Bronchial epithelial cell (primary cell): ENCODE measurements at regions not wholly inside any gene's neighbourhood (a gene's known extent, or its start where the extent isn't known, plus 50 kb on each side); places are given as distances from the start of the nearest gene placed in this dataset.

Experiments used
- DNase-seq: peaks from one replicate; pipeline ENCODE4 v3.0.0-alpha.2; 2010; ENCODE audit warnings: low read depth
- FAIRE-seq: peaks from 2 replicates; lab custom pipeline; 2011; peaks lifted over from hg19 to GRCh38; lab: Jason Lieb, UNC
- H3K27me3 ChIP-seq: 2 replicates; pipeline ENCODE4 v1.5.1; 2011; ENCODE audit warnings: low read length; ENCODE audit not compliant: control insufficient read depth, insufficient read depth
- H3K36me3 ChIP-seq: 2 replicates; pipeline ENCODE4 v1.5.1; 2011; ENCODE audit warnings: low read length; ENCODE audit not compliant: control insufficient read depth, insufficient read depth
- H3K4me3 ChIP-seq: 2 replicates; pipeline ENCODE4 v1.5.1; 2011; ENCODE audit warnings: mild to moderate bottlenecking, low read depth, low read length, control low read depth
- CTCF ChIP-seq: IDR thresholded peaks from 2 replicates; pipeline ENCODE4 v1.5.1; 2011; ENCODE audit warnings: mild to moderate bottlenecking, moderate library complexity, low read length, control low read depth, inconsistent platforms; ENCODE audit not compliant: insufficient read depth, severe bottlenecking

DNA sequence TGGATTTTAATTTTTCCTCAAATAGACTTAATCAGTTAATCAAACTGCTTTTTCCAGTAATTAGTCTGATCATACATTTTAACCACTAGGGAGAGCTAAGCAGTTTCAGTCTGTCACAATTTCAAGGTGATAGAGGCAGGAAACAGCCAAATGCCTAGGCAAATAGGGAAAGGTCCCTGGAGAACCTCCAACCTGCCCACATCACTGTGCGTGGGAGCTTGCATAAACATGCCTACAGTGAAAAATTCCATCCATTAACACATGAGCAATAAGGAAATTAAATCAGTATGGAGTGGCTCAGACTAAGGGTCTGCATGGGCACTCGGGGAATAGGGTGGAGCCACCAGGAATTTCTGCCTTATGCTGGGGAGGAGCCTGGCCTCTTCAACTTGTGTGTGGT is 74.6 kb downstream of the AASDHPPT start:
- DNase-seq (peak; percentile 97), FAIRE-seq (no peak)
- H3K27me3 ChIP-seq = no peaks in the 10 kb centered on the region
- peak; percentile 42 for TF ChIP-seq CTCF
- H3K36me3 ChIP-seq = no peaks in the 10 kb centered on the region
- no peak overlapping the region for H3K4me3 ChIP-seq

DNA sequence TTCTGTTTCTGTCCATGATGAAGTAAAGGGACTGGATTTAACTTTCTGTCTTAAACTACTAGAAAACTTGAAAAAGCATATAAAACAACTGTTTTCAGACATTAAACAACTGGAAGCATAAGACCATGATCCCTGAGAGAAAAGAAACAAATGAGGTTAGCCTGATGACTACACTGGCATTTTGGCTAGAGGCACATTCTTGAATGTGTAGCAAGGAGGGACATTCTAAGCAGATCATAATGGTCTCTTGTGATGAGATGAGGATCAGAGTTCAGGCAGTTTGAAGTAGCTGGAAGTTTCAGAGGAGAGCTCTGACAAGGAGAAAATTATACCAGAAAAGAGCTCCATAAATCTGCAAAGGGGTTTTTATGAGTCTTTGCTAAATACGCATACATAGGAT is 75.4 kb downstream of the AASDHPPT start:
- no peaks in the 10 kb centered on the region for H3K36me3 ChIP-seq
- TF ChIP-seq CTCF = no peak
- no peak overlapping the region for H3K4me3 ChIP-seq
- FAIRE-seq = no peak
- H3K27me3 ChIP-seq = no peaks in the 10 kb centered on the region
- peak; percentile 75 for DNase-seq

DNA sequence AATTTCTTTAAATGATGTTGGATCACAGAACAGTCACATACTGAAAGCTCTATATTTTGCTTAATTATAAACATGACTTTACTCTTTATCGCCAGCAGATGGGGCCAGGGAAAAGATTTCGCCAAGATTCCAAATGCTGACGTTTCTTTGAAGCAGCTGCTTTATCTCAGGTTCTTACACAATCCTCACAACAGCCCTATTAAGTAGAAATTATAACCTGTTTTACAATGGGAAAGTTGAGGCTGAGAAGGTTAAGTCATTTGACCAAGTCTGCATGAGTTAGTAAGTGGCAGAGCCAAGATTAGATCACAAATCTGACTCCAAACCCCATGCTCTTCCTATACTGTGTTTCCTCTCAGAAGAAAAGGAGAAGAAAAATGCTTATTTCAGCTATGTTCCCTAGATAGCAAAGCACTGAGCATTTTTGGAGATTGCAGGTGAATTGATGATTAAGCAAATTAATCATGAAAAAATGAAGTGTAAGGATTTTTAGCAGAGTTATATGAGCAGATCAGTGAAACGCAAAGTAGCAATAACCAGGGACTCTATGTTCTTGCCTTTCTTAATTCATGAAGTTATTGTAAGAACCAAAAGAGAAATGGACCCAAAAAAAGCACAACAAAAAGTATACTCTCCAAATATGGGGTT is 79.0 kb downstream of the AASDHPPT start:
- Histone ChIP-seq H3K36me3 (no peaks in the 10 kb centered on the region), H3K27me3 (no peaks in the 10 kb centered on the region), H3K4me3 (no peak overlapping the region)
- TF ChIP-seq CTCF = peak; percentile 42
- DNase-seq (peak; percentile 76), FAIRE-seq (no peak)

- H3K36me3 ChIP-seq = no peaks in the 10 kb centered on the region
- no peaks in the 10 kb centered on the region for H3K27me3 ChIP-seq
- no peak overlapping the region for H3K4me3 ChIP-seq
- DNase-seq = no peak
- FAIRE-seq = no peak
- TF ChIP-seq CTCF = no peak
Measured at GRCh38 chr11:106158406-106158805, 80.9 kb downstream of the AASDHPPT start.

GRCh38 chr11:106159836-106160235 is 82.4 kb downstream of the AASDHPPT start:
- no peaks in the 10 kb centered on the region for H3K27me3 ChIP-seq
- DNase-seq (peak; percentile 74), FAIRE-seq (no peak)
- no peak for TF ChIP-seq CTCF
- H3K4me3 ChIP-seq = no peak overlapping the region
- no peaks in the 10 kb centered on the region for H3K36me3 ChIP-seq

- Histone ChIP-seq H3K36me3 (no peaks in the 10 kb centered on the region), H3K27me3 (no peaks in the 10 kb centered on the region), H3K4me3 (no peak overlapping the region)
- TF ChIP-seq CTCF = no peak
- DNase-seq (no peak), FAIRE-seq (peak; percentile 28)
Measured at GRCh38 chr11:106160494-106160893, 83.0 kb downstream of the AASDHPPT start.
